ENCODE measurements at regions not wholly inside any gene's neighbourhood (a gene's known extent, or its start where the extent isn't known, plus 50 kb on each side); places are given as distances from the start of the nearest gene placed in this dataset.
"Not testable (repeated sequence)": the region's sequence is repeated elsewhere in the genome, so short reads cannot be mapped to it uniquely, and the experiment has no call there.

DNA sequence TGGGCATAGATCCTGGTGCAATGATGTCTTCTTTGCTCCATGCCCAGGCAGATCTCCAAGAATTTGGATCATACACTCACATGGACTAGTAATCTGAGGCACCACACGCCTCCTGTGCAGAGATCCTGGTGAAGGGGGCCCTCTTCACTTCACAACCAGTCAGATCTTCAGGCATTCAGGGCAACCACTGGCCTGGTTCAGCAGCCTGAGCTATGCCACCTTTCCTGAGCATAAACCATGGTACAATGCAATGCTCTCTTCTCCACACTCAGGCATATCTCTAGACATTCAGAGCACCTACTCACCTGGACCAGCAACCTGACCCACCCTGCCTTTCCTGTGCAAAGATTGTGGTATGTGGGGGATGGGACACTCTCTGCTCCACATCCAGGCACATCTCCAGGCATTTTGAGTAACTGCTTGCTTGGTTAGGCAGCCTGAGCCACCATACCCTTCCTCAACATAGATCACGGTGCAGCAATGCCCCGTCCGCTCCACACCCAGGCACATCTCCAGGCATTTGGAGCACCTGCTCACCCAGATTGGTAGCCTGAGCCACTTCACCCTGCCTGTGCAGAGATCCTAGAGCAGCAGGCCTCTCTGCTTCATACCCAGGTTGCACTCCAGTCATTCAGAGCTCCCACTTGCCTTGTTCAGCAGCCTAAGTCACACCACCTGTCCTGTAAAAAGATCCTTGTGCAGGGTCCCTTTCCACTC is 532.2 kb upstream of the STEAP1 start:
- ChIA-PET POLR2A (no interaction called here), CTCF (interaction anchor here (0.7 to 1.7 kb wide), 5 partner anchors 9 to 1379 kb away, joined by 3 to 8 read pairs (median 3); no protein-coding TSS in a partner anchor)
- no peak for DNase-seq (ENCODE audit: low read depth)
- TF ChIP-seq, protein P1, sequence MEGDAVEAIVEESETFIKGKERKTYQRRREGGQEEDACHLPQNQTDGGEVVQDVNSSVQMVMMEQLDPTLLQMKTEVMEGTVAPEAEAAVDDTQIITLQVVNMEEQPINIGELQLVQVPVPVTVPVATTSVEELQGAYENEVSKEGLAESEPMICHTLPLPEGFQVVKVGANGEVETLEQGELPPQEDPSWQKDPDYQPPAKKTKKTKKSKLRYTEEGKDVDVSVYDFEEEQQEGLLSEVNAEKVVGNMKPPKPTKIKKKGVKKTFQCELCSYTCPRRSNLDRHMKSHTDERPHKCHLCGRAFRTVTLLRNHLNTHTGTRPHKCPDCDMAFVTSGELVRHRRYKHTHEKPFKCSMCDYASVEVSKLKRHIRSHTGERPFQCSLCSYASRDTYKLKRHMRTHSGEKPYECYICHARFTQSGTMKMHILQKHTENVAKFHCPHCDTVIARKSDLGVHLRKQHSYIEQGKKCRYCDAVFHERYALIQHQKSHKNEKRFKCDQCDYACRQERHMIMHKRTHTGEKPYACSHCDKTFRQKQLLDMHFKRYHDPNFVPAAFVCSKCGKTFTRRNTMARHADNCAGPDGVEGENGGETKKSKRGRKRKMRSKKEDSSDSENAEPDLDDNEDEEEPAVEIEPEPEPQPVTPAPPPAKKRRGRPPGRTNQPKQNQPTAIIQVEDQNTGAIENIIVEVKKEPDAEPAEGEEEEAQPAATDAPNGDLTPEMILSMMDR (IDR thresholded peaks at IDR 0.05; ENCODE audit: insufficient read depth, low read depth, low read length) = no peak
- no peak overlapping the region for H3K4me3 ChIP-seq (ENCODE audit: low read depth, low read length)
- no peaks in the 10 kb centered on the region for H3K36me3 ChIP-seq (ENCODE audit: control insufficient read depth, insufficient read depth, low read length)
- H3K27me3 ChIP-seq (ENCODE audit: control insufficient read depth, insufficient read depth, low read length) = no peaks in the 10 kb centered on the region

DNA sequence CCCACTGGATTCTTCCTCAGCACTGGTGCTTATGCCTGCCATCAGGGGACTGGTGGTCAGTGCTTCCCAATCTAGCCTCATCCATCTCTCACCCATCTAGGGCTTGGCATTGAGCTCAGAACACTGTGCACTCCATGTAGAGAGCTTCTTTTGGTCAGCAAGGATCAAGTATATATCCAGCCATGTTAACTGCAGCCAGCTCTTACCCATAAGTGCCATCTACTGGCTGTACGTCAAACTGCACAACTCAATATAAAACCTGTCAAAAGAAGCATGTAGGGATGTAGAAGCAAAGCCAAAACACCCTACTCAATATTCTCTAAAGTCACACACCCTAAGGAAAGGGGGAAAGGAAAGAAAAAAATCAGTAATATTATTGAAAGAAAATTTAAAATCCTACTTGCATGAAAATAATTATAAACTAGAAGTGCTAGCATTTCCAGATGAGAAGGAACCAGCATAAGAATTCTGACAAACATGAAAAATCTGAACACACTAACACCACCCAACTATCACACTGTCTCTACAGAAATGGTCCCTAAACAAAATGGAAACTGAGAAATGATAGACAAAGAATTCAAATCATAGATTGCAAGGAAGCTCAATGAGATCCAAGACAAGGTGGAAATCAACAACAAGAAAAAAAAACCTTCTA is 531.1 kb upstream of the STEAP1 start:
- CTCF ChIA-PET = interaction anchor here (0.7 to 1.7 kb wide), 6 partner anchors 10 to 1380 kb away, joined by 3 to 8 read pairs (median 3); no protein-coding TSS in a partner anchor
- POLR2A ChIA-PET = no interaction called here
- Histone ChIP-seq H3K4me3 (ENCODE audit: low read depth, low read length) (no peak overlapping the region), H3K36me3 (ENCODE audit: control insufficient read depth, insufficient read depth, low read length) (no peaks in the 10 kb centered on the region), H3K27me3 (ENCODE audit: control insufficient read depth, insufficient read depth, low read length) (no peaks in the 10 kb centered on the region)
- DNase-seq (ENCODE audit: low read depth) = no peak
- TF ChIP-seq, protein P1 (IDR thresholded peaks at IDR 0.05; ENCODE audit: insufficient read depth, low read depth, low read length) = peak; percentile 59

DNA sequence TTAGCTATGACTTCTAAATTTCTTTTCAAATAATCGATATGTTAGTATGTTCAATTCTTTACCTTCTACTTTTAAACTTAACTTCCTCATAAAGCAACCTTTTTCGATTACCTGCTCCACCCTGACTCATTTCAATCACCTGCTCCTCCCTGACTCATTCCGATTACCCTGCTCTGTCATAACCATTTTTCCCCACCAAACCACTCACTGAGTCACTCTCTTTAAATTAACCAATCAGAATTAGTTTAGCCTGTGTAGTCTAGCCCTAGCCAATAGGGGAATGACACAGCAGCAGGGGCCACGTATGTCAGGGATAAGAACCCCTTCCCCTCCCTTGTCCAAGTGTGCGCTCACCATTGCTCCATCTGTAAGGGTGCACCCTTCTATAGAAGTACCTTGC is 530.1 kb upstream of the STEAP1 start:
- CTCF ChIA-PET = interaction anchor here (1.0 kb wide), 1 partner anchor 19 kb away, joined by 3 read pairs; no protein-coding TSS in a partner anchor
- H3K4me3 ChIP-seq (ENCODE audit: low read depth, low read length); DNase-seq (ENCODE audit: low read depth); POLR2A ChIA-PET; H3K27me3 ChIP-seq (ENCODE audit: control insufficient read depth, insufficient read depth, low read length); H3K36me3 ChIP-seq (ENCODE audit: control insufficient read depth, insufficient read depth, low read length): not testable (repeated sequence)

DNA sequence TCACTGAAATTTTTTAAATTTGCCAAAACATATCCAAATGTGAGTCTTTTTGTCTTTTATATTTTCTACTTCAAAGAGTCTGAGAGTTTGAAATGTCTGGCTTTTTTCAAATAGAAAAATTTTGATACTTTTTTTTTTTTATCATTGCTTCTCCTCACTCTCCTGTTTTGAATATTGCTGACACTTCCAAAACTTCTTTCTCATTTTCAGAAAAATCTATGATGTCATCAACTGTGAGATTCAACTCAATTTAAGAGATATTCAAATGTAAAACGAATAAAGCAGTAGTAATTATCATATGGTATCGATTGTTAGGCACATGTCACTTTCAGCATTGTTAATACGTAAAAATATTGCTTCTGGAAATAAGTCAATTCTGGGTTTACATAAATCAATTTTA is 505.8 kb upstream of the STEAP1 start:
- no peaks in the 10 kb centered on the region for H3K36me3 ChIP-seq (ENCODE audit: control insufficient read depth, insufficient read depth, low read length)
- DNase-seq (ENCODE audit: low read depth) = no peak
- no peak overlapping the region for H3K4me3 ChIP-seq (ENCODE audit: low read depth, low read length)
- ChIA-PET CTCF (no interaction called here), POLR2A (no interaction called here)
- H3K27me3 ChIP-seq (ENCODE audit: control insufficient read depth, insufficient read depth, low read length) = no peaks in the 10 kb centered on the region
- TF ChIP-seq, protein P1 (IDR thresholded peaks at IDR 0.05; ENCODE audit: insufficient read depth, low read depth, low read length) = no peak

DNA sequence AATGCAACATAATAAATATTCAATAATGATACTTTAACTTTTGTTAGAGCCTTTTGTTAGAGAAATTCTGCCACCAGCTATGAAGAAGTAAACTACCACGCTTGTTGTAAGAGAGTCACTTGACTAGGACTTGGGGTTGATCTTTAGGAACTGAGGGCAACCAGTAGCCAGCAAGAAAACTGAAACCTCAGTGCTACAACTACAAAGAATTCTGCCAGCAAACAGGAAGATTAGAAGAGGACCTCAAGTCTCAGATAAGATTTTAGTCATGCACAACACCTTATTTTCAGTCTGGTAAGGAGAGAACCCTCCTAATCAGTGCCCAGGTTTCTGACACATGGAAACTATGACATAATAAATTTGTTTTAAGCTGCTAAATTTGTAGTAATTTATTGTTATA is 498.3 kb upstream of the STEAP1 start:
- CTCF ChIA-PET = no interaction called here
- no peak for DNase-seq (ENCODE audit: low read depth)
- Histone ChIP-seq H3K36me3 (ENCODE audit: control insufficient read depth, insufficient read depth, low read length) (no peaks in the 10 kb centered on the region), H3K27me3 (ENCODE audit: control insufficient read depth, insufficient read depth, low read length) (no peaks in the 10 kb centered on the region), H3K4me3 (ENCODE audit: low read depth, low read length) (no peak overlapping the region)
- POLR2A ChIA-PET = no interaction called here
- TF ChIP-seq, protein P1 (IDR thresholded peaks at IDR 0.05; ENCODE audit: insufficient read depth, low read depth, low read length) = no peak
